H1 (cell line): ENCODE measurements at regions not wholly inside any gene's neighbourhood (a gene's known extent, or its start where the extent isn't known, plus 50 kb on each side); places are given as distances from the start of the nearest gene placed in this dataset.

Source experiments
- EP300 ChIP-seq, 2 experiments: IDR thresholded peaks; 1 replicate in 1 of 2; 2 replicates in 1 of 2; pipeline ENCODE4 v1.6.1; 2011 to 2012; ENCODE audit warnings: low read depth in 2 of 2, low read length in 2 of 2, mild to moderate bottlenecking in 2 of 2, borderline replicate concordance in 1 of 2, inconsistent platforms in 1 of 2, moderate library complexity in 1 of 2
- TCF12 ChIP-seq: IDR thresholded peaks from 2 replicates; pipeline ENCODE4 v1.6.1; 2011; ENCODE audit warnings: low read depth, mild to moderate bottlenecking, low read length
- TEAD4 ChIP-seq: IDR thresholded peaks from 2 replicates; pipeline ENCODE4 v1.6.1; 2012; ENCODE audit warnings: low read depth, low read length, inconsistent platforms, mixed read lengths
- TF ChIP-seq, protein P1 (sequence below), 3 experiments: IDR thresholded peaks; 1 replicate in 2 of 3; 2 replicates in 1 of 3; pipeline versions ENCODE4 v1.5.1 to v1.6.1; 2011; ENCODE audit warnings: low read length in 3 of 3, mild to moderate bottlenecking in 3 of 3, inconsistent platforms in 2 of 3, low read depth in 1 of 3, moderate library complexity in 1 of 3; ENCODE audit not compliant: insufficient read depth in 1 of 3; ENCODE audit errors: control extremely low read depth in 1 of 3

DNA sequence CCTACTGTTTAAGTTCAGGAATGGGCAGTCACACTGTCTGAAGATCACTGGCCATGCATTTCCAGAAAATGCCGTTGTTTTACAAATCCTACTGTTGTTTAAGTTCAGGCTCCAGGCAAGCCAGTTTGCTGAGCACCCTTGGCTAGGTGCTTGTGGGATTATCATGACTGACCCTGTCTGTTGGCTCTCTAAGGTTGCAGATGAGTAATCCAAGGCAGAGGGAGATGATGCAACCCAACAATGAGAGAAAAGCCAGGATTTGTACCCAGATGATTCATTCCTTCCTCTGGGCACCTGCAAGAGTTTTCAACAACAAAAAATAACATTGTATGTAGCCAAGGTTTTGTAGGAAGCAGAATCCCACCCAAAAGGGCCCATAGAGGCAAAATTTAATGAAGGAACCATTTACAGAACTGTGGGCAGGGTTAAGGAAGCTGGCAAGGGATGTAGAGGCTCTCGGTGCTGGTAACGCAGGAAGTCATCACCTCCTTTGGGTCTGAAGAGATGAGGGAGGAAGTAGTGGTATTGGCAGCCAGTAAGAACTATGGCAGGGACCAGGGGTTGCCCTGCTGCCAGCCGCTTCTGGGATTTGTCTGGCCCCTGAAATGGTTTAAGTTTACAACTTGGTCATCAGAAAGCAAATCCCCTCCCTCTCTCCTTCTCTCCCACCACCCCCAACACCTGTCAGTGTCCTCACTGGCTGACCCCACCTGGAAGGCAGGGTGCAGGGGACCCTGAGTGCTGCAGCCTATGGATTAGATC, 54.8 kb downstream of the MSX1 start:
- TF ChIP-seq, protein P1, sequence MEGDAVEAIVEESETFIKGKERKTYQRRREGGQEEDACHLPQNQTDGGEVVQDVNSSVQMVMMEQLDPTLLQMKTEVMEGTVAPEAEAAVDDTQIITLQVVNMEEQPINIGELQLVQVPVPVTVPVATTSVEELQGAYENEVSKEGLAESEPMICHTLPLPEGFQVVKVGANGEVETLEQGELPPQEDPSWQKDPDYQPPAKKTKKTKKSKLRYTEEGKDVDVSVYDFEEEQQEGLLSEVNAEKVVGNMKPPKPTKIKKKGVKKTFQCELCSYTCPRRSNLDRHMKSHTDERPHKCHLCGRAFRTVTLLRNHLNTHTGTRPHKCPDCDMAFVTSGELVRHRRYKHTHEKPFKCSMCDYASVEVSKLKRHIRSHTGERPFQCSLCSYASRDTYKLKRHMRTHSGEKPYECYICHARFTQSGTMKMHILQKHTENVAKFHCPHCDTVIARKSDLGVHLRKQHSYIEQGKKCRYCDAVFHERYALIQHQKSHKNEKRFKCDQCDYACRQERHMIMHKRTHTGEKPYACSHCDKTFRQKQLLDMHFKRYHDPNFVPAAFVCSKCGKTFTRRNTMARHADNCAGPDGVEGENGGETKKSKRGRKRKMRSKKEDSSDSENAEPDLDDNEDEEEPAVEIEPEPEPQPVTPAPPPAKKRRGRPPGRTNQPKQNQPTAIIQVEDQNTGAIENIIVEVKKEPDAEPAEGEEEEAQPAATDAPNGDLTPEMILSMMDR (IDR thresholded peaks at IDR 0.05; ENCODE audit: control extremely low read depth in 1 of 3, insufficient read depth in 1 of 3, low read depth in 1 of 3, low read length in 3 of 3) = no peak
- no peak for TF ChIP-seq TCF12
- TF ChIP-seq EP300 (IDR thresholded peaks at IDR 0.05; ENCODE audit: borderline replicate concordance in 1 of 2, low read depth in 2 of 2, low read length in 2 of 2) = no peak
- TF ChIP-seq TEAD4 = no peak
